ENCODE measurements at regions not wholly inside any gene's neighbourhood (a gene's known extent, or its start where the extent isn't known, plus 50 kb on each side); places are given as distances from the start of the nearest gene placed in this dataset.

DNA sequence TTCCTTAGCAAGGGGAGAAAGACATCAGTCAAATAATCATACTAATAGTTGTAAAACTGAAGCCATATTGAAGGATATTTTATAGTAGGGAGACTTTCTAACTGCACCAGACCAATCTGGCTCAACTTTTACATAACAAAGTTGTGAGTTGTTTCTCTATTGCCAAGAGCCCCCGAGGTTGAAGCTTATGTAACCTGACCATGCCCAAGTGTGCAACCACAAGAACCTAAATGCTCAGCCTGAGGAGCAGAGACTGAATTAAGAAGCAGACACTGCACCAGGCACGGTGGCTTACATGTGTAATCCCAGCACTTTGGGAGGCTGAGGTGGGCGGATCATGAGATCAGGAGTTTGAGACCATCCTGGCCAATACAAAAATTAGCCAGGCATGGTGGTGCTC lies 77.3 kb upstream of the ARMC3 start:
- ATAC-seq (no peak), DNase-seq (no peak)
- H3K4me3 ChIP-seq (ENCODE audit: low read length), result no peak overlapping the region
- H3K27ac ChIP-seq (ENCODE audit: low read length), result no peak overlapping the region
- TF ChIP-seq, protein P1, sequence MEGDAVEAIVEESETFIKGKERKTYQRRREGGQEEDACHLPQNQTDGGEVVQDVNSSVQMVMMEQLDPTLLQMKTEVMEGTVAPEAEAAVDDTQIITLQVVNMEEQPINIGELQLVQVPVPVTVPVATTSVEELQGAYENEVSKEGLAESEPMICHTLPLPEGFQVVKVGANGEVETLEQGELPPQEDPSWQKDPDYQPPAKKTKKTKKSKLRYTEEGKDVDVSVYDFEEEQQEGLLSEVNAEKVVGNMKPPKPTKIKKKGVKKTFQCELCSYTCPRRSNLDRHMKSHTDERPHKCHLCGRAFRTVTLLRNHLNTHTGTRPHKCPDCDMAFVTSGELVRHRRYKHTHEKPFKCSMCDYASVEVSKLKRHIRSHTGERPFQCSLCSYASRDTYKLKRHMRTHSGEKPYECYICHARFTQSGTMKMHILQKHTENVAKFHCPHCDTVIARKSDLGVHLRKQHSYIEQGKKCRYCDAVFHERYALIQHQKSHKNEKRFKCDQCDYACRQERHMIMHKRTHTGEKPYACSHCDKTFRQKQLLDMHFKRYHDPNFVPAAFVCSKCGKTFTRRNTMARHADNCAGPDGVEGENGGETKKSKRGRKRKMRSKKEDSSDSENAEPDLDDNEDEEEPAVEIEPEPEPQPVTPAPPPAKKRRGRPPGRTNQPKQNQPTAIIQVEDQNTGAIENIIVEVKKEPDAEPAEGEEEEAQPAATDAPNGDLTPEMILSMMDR (IDR thresholded peaks at IDR 0.05), result no peak
- H3K4me3 Mint-ChIP-seq, result no peak overlapping the region
- no peaks in the 10 kb centered on the region for H3K27me3 ChIP-seq (ENCODE audit: control insufficient read depth, insufficient read depth, low read length)
- no peak overlapping the region for H3K27ac Mint-ChIP-seq
- no peaks in the 10 kb centered on the region for H3K9me3 Mint-ChIP-seq
- no peaks in the 10 kb centered on the region for H3K9me3 ChIP-seq (ENCODE audit: control insufficient read depth, insufficient read depth, low read length)
- 70% methylated on average over 3 of the region's 3 CpGs for WGBS (ENCODE audit: insufficient coverage)
- intact Hi-C loops (cut with micrococcal nuclease), result no loop called here
- H3K36me3 ChIP-seq (ENCODE audit: control insufficient read depth, insufficient read depth, low read length), result no peaks in the 10 kb centered on the region
- no peaks in the 10 kb centered on the region for H3K4me1 ChIP-seq (ENCODE audit: control insufficient read depth, insufficient read depth, low read length)
- peaks cover 8 to 11% of the 10 kb centered on the region in 2 donors for H3K27me3 Mint-ChIP-seq (ENCODE audit: low read depth in 2 of 2)
- no peaks in the 10 kb centered on the region for H3K36me3 Mint-ChIP-seq
- H3K4me1 Mint-ChIP-seq, result peaks cover 11 to 16% of the 10 kb centered on the region in 2 donors

DNA sequence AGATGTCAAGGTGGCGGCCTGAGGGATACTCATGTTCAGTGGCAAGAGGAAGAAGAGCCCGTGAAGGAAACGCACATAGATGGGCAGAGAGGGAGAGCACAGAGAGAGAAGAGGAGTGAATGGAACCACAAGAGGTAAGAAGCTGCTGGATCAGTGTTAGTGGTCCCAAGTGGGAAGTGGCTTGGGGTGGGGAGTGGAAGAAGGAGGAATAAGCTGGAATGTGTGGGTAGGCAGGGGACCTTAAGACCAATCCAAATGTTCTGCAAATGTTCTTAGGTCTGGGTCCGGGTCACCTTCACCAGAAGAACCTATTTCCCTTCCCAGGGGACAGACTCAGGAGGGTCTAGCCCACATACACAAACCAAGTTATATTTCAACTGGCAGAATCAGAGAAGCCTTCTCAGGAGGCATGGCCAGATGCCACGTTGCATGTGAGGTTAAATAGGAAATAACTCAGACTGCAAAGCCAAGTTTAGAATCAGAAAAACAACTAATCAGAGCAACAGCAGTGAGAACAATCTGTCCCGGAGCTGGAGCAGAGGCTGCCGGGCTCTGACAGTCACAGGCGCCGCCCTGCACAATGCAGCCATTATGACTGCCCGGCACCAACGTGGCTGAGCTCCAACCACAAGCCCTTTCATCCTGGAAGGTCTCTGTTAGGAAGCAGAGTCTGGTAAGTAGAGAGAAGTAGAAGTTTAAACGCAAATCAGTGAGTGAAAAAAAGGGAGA lies 78.6 kb upstream of the ARMC3 start:
- H3K36me3 Mint-ChIP-seq, result no peaks in the 10 kb centered on the region
- H3K27ac Mint-ChIP-seq, result peak overlapping the region in 1 of 2 donors; percentile 56
- no peaks in the 10 kb centered on the region for H3K36me3 ChIP-seq (ENCODE audit: control insufficient read depth, insufficient read depth, low read length)
- H3K4me1 Mint-ChIP-seq, result peaks cover 11 to 15% of the 10 kb centered on the region in 2 donors
- intact Hi-C loops (cut with micrococcal nuclease), result no loop called here
- H3K4me3 ChIP-seq (ENCODE audit: low read length), result no peak overlapping the region
- TF ChIP-seq, protein P1 (IDR thresholded peaks at IDR 0.05), result no peak
- no peaks in the 10 kb centered on the region for H3K9me3 ChIP-seq (ENCODE audit: control insufficient read depth, insufficient read depth, low read length)
- peaks cover 10 to 15% of the 10 kb centered on the region in 2 donors for H3K27me3 Mint-ChIP-seq (ENCODE audit: low read depth in 2 of 2)
- no peaks in the 10 kb centered on the region for H3K4me1 ChIP-seq (ENCODE audit: control insufficient read depth, insufficient read depth, low read length)
- H3K27me3 ChIP-seq (ENCODE audit: control insufficient read depth, insufficient read depth, low read length), result no peaks in the 10 kb centered on the region
- no peak overlapping the region for H3K4me3 Mint-ChIP-seq
- 37% methylated on average over 11 of the region's 12 CpGs for WGBS (ENCODE audit: insufficient coverage)
- ATAC-seq, result peak in 1 of 3 donors; percentile 39
- H3K9me3 Mint-ChIP-seq, result no peaks in the 10 kb centered on the region
- no peak overlapping the region for H3K27ac ChIP-seq (ENCODE audit: low read length)
- peak in 1 of 2 donors; percentile 8 for DNase-seq

DNA sequence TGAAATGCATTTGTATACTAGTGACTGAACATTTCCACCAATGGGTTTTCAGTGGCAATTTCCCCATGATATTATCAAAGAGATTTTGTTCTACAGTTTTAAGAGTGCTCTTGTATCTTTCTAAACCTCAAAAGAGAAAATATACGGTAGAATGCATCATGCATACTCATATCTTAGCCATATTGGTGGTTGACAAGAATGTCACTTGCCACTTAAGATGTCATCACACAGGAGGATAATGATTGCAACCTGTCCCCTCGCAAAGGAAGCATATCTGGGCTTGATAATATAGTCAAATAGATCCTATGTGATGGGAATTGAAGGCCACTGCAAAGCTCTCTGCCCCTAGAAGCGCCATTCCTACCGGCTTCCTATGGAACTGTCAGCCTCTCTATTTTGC lies 79.3 kb upstream of the ARMC3 start:
- no peaks in the 10 kb centered on the region for H3K36me3 Mint-ChIP-seq
- TF ChIP-seq, protein P1 (IDR thresholded peaks at IDR 0.05), result no peak
- DNase-seq (no peak), ATAC-seq (no peak)
- Histone ChIP-seq H3K36me3 (ENCODE audit: control insufficient read depth, insufficient read depth, low read length) (no peaks in the 10 kb centered on the region), H3K4me1 (ENCODE audit: control insufficient read depth, insufficient read depth, low read length) (no peaks in the 10 kb centered on the region), H3K27ac (ENCODE audit: low read length) (no peak overlapping the region), H3K9me3 (ENCODE audit: control insufficient read depth, insufficient read depth, low read length) (no peaks in the 10 kb centered on the region), H3K4me3 (ENCODE audit: low read length) (no peak overlapping the region), H3K27me3 (ENCODE audit: control insufficient read depth, insufficient read depth, low read length) (no peaks in the 10 kb centered on the region)
- 90% methylated on average over 4 of the region's 4 CpGs for WGBS (ENCODE audit: insufficient coverage)
- H3K9me3 Mint-ChIP-seq, result no peaks in the 10 kb centered on the region
- H3K27ac Mint-ChIP-seq, result no peak overlapping the region
- intact Hi-C loops (cut with micrococcal nuclease), result no loop called here
- peaks cover 11% of the 10 kb centered on the region in 2 donors for H3K4me1 Mint-ChIP-seq
- H3K4me3 Mint-ChIP-seq, result no peak overlapping the region
- H3K27me3 Mint-ChIP-seq (ENCODE audit: low read depth in 2 of 2), result peaks cover 11 to 18% of the 10 kb centered on the region in 2 donors

DNA sequence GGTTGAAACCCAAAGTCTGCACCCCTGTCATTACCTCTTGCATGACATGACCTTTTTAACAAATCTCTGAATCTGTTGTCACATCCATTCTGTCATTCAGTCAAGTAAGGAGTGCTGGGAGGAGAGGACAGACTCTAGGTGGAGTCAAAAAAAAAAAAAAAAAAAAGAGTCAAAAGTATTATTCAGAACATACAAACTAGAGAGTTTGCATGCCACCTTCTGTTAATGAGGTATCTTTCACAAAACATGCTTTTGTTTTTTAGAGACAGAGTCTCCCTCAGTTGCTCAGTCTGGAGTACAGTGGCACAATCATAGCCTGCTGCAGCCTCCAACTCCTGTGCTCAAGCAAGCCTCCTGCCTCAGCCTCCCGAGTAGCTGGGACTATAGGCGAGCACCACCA lies 81.6 kb upstream of the ARMC3 start:
- Mint-ChIP-seq H3K36me3 (no peaks in the 10 kb centered on the region), H3K27me3 (ENCODE audit: low read depth in 2 of 2) (peaks cover 11 to 18% of the 10 kb centered on the region in 2 donors), H3K4me3 (no peak overlapping the region), H3K9me3 (no peaks in the 10 kb centered on the region), H3K4me1 (peaks cover 11% of the 10 kb centered on the region in 2 donors), H3K27ac (no peak overlapping the region)
- 91% methylated on average over 2 of the region's 2 CpGs for WGBS (ENCODE audit: insufficient coverage)
- peak in 1 of 2 donors; percentile 16 for DNase-seq
- H3K36me3 ChIP-seq (ENCODE audit: control insufficient read depth, insufficient read depth, low read length), result no peaks in the 10 kb centered on the region
- TF ChIP-seq, protein P1 (IDR thresholded peaks at IDR 0.05), result no peak
- H3K27ac ChIP-seq (ENCODE audit: low read length), result no peak overlapping the region
- H3K27me3 ChIP-seq (ENCODE audit: control insufficient read depth, insufficient read depth, low read length), result no peaks in the 10 kb centered on the region
- intact Hi-C loops (cut with micrococcal nuclease), result no loop called here
- no peaks in the 10 kb centered on the region for H3K4me1 ChIP-seq (ENCODE audit: control insufficient read depth, insufficient read depth, low read length)
- no peaks in the 10 kb centered on the region for H3K9me3 ChIP-seq (ENCODE audit: control insufficient read depth, insufficient read depth, low read length)
- ATAC-seq, result no peak
- H3K4me3 ChIP-seq (ENCODE audit: low read length), result no peak overlapping the region
